ENCODE measurements at regions not wholly inside any gene's neighbourhood (a gene's known extent, or its start where the extent isn't known, plus 50 kb on each side); places are given as distances from the start of the nearest gene placed in this dataset.

DNA sequence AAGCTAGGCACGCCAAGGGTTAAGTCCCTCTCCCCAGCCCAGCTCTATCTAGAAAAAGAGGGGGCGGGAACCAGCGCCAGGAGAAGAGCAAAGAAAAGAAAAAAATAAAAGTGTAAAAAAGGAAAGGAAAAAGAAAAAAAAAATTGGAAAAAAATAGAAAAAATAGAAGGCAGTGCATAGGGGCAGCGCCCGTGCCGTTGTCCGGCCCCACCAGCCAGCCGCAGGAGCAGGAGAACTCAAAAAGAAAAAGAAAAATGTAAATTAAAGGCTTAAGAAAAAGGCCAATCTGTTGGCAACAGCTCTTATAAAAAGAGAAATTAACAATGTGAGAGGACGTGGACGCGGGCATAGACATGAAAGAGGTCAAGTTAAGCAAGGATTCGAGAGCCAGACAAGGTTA is 105.4 kb upstream of the ZNF98 start:
- no peak overlapping the region for H2BK15ac ChIP-seq (ENCODE audit: low read depth, low read length)
- no peak overlapping the region for H3K4me2 ChIP-seq (ENCODE audit: low read depth, low read length)
- H3K56ac ChIP-seq (ENCODE audit: extremely low read depth, insufficient read depth, low read length): no peak overlapping the region
- 53% methylated on average over 5 of the region's 12 CpGs; no CpG with 5 or more reads in 1 of the 2 experiments for WGBS, 2 experiments (ENCODE audit: extremely low coverage in 2 of 2, insufficient read length in 1 of 2)
- H3K14ac ChIP-seq (replicated peaks; ENCODE audit: low read depth, low read length): no peak overlapping the region
- intact Hi-C loops (cut with micrococcal nuclease) (no loop called here), in situ Hi-C loops (cut with MboI; ENCODE audit: low sequenced_read_pairs) (no loop called here), dilution Hi-C loops (cut with HindIII; ENCODE audit: low sequenced_read_pairs, unreplicated experiment) (no loop called here)
- H3K4me1 ChIP-seq (ENCODE audit: control insufficient read depth, insufficient read depth, low read length): no peaks in the 10 kb centered on the region
- no peaks in the 10 kb centered on the region for H3K27me3 ChIP-seq (ENCODE audit: control insufficient read depth, insufficient read depth, low read length)
- no peak overlapping the region for H2BK5ac ChIP-seq (ENCODE audit: low read depth, low read length, poor library complexity, severe bottlenecking)
- H2AK9ac ChIP-seq (replicated peaks; ENCODE audit: low read depth, low read length, poor library complexity): no peak overlapping the region
- ChIA-PET CTCF (interaction anchor here (0.7 kb wide), 1 partner anchor 28 kb away, joined by 4 read pairs; no protein-coding TSS in a partner anchor), POLR2A (ENCODE audit: unreplicated experiment) (no interaction called here)
- no peak overlapping the region for H2AK5ac ChIP-seq (ENCODE audit: low read depth, low read length)
- no peaks in the 10 kb centered on the region for H3K79me1 ChIP-seq (ENCODE audit: low read depth in 1 of 2, low read length in 2 of 2)
- no peak overlapping the region for H3K27ac ChIP-seq (ENCODE audit: insufficient read depth, low read length)
- no peak overlapping the region for H4K5ac ChIP-seq (ENCODE audit: low read depth, low read length)
- no peak overlapping the region for H2AFZ ChIP-seq (replicated peaks; ENCODE audit: low read length, poor library complexity)
- no peak overlapping the region for H3K4ac ChIP-seq (ENCODE audit: low read depth, low read length)
- no peak overlapping the region for H2BK120ac ChIP-seq (ENCODE audit: low read depth, low read length)
- no TSS peak for BruUV-seq (replicated peaks)
- TF ChIP-seq CTCF (conservative IDR thresholded peaks at IDR 0.05; ENCODE audit: low read depth, low read length) (no peak), NFE2L2 (IDR thresholded peaks at IDR 0.05; ENCODE audit: low read depth, low read length) (no peak), CHD1 (IDR thresholded peaks at IDR 0.05; ENCODE audit: low read depth, low read length) (no peak), RCOR1 (IDR thresholded peaks at IDR 0.05; ENCODE audit: insufficient replicate concordance, low read length) (no peak), SMC3 (IDR thresholded peaks at IDR 0.05; ENCODE audit: low read depth, low read length) (no peak), MAFK (IDR thresholded peaks at IDR 0.05; ENCODE audit: low read depth, low read length) (no peak), BHLHE40 (IDR thresholded peaks at IDR 0.05; ENCODE audit: low read depth, low read length) (no peak), RAD21 (IDR thresholded peaks at IDR 0.05; ENCODE audit: low read length) (no peak), RFX5 (IDR thresholded peaks at IDR 0.05; ENCODE audit: low read depth, low read length) (no peak)
- TF ChIP-seq, protein P1, sequence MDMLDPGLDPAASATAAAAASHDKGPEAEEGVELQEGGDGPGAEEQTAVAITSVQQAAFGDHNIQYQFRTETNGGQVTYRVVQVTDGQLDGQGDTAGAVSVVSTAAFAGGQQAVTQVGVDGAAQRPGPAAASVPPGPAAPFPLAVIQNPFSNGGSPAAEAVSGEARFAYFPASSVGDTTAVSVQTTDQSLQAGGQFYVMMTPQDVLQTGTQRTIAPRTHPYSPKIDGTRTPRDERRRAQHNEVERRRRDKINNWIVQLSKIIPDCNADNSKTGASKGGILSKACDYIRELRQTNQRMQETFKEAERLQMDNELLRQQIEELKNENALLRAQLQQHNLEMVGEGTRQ (IDR thresholded peaks at IDR 0.05; ENCODE audit: low read depth, low read length): no peak
- no peaks in the 10 kb centered on the region for H3K9me1 ChIP-seq (ENCODE audit: insufficient read depth, low read length)
- no peak overlapping the region for H4K91ac ChIP-seq (ENCODE audit: insufficient read depth, low read depth, low read length)
- H3K18ac ChIP-seq (ENCODE audit: low read depth, low read length): no peak overlapping the region
- H4K8ac ChIP-seq (ENCODE audit: low read depth in 2 of 2, low read length in 2 of 2): no peak overlapping the region
- H3K36me3 ChIP-seq (ENCODE audit: control insufficient read depth, insufficient read depth, low read length): no peaks in the 10 kb centered on the region
- H4K20me1 ChIP-seq (ENCODE audit: insufficient read depth, low read length): no peaks in the 10 kb centered on the region
- no peak overlapping the region for H3K4me3 ChIP-seq (ENCODE audit: insufficient read depth, low read depth, low read length)
- H2BK20ac ChIP-seq (ENCODE audit: low read depth, low read length): no peak overlapping the region
- peaks cover 27% of the 10 kb centered on the region for H3K9me3 ChIP-seq (ENCODE audit: control insufficient read depth, insufficient read depth, low read length)
- H3K23ac ChIP-seq (ENCODE audit: low read depth, low read length): no peak overlapping the region
- ATAC-seq (ENCODE audit: low read depth) (no peak), DNase-seq (no peak)
- no peak overlapping the region for H3K9ac ChIP-seq (ENCODE audit: low read depth, low read length)
